GM19328 (cell line): ENCODE measurements at regions not wholly inside any gene's neighbourhood (a gene's known extent, or its start where the extent isn't known, plus 50 kb on each side); places are given as distances from the start of the nearest gene placed in this dataset.

Source experiments
- ATAC-seq: cut with Tn5 transposase; IDR thresholded peaks from one replicate; pipeline ENCODE4 v1.9.1; 2021; ENCODE audit warnings: mild to moderate bottlenecking, moderate library complexity; ENCODE audit not compliant: unreplicated experiment

GRCh38 chr11:127390465-127390864 is 389.9 kb upstream of the KIRREL3 start:
- ATAC-seq: no peak

GRCh38 chr11:127385071-127385470 is 384.5 kb upstream of the KIRREL3 start:
- no peak for ATAC-seq

GRCh38 chr11:127383026-127383425 is 382.5 kb upstream of the KIRREL3 start:
- ATAC-seq: no peak

- ATAC-seq: no peak
Observed at GRCh38 chr11:127381247-127381646, 380.7 kb upstream of the KIRREL3 start.

- no peak for ATAC-seq
Observed at GRCh38 chr11:127379686-127380085, 379.1 kb upstream of the KIRREL3 start.

- ATAC-seq: no peak
Observed at GRCh38 chr11:127376301-127376700, 375.7 kb upstream of the KIRREL3 start.

- ATAC-seq: no peak
Observed at GRCh38 chr11:127369356-127369755, 368.8 kb upstream of the KIRREL3 start.

- ATAC-seq: no peak
Observed at GRCh38 chr11:127362754-127363308, 362.3 kb upstream of the KIRREL3 start.

- ATAC-seq: no peak
Observed at GRCh38 chr11:127358160-127358559, 357.6 kb upstream of the KIRREL3 start.

GRCh38 chr11:127350476-127350875 is 349.9 kb upstream of the KIRREL3 start:
- ATAC-seq: no peak

GRCh38 chr11:127345819-127346459 is 345.4 kb upstream of the KIRREL3 start:
- ATAC-seq: no peak

- no peak for ATAC-seq
Observed at GRCh38 chr11:127340438-127340837, 339.9 kb upstream of the KIRREL3 start.

GRCh38 chr11:127339376-127339775 is 338.8 kb upstream of the KIRREL3 start:
- ATAC-seq: no peak

- no peak for ATAC-seq
Observed at GRCh38 chr11:127338380-127339259, 338.1 kb upstream of the KIRREL3 start.

- no peak for ATAC-seq
Observed at GRCh38 chr11:127334466-127334865, 333.9 kb upstream of the KIRREL3 start.

- no peak for ATAC-seq
Observed at GRCh38 chr11:127332896-127333295, 332.3 kb upstream of the KIRREL3 start.

GRCh38 chr11:127330044-127330443 is 329.5 kb upstream of the KIRREL3 start:
- no peak for ATAC-seq

- ATAC-seq: no peak
Observed at GRCh38 chr11:127308291-127308690, 307.7 kb upstream of the KIRREL3 start.

GRCh38 chr11:127307700-127308099 is 307.1 kb upstream of the KIRREL3 start:
- ATAC-seq: no peak

GRCh38 chr11:127304634-127305033 is 304.1 kb upstream of the KIRREL3 start:
- no peak for ATAC-seq

GRCh38 chr11:127288926-127289325 is 288.4 kb upstream of the KIRREL3 start:
- no peak for ATAC-seq

- no peak for ATAC-seq
Observed at GRCh38 chr11:127281534-127281933, 281.0 kb upstream of the KIRREL3 start.
